ENCODE measurements at regions not wholly inside any gene's neighbourhood (a gene's known extent, or its start where the extent isn't known, plus 50 kb on each side); places are given as distances from the start of the nearest gene placed in this dataset.

DNA sequence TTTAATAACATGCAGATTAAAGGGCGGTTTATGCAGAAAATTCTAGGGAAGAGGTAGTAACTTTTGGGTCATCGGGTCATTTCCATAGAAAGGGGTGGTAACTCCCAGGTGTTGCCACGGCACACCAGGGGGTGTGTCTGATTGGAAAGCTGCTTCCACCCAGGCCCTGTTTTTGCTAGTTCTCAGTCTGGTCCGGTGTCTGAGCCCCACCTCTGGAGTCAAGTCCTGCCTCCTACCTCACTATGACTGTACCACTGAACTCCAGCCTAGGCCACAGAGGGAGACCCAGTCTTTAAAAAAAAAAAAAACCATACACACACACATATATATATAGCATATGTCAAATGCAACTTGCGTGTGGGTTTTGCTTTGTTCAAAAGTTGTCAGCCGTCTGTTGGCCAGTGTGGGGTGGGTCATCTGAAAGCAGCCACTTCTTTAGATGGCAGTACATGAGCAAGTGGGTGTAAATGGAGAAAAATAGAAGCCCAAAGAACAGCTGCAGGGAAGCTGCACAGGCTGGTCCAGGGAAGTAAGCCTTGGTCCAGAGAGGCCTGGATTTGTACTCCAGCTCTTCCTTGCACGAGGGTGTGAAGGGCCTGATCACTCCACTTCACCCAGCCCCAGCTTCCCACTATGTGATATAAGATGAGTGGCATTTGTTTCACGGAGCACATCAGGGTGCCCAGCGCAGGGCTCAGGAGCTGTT is 110.7 kb upstream of the SPRY4 start:
- intact Hi-C loops (cut with micrococcal nuclease), result loop anchor here (10.0 kb wide), 1 partner anchor 421 kb away; the partner anchor contains the start of gene GNPDA1

DNA sequence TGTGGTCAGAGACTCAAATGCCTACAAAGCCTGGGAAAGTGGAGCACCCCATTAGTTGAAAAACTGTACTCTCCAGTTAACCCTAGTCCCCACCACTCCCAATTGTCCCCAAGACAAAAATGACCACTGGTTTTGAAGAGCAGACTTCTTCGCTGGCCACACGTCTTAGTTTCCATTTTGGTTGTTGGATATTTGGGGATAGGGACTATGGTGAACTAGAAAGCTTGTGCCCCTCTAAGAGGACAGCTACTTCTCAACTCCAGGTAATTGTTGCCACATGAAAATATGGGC is 109.4 kb upstream of the SPRY4 start:
- intact Hi-C loops (cut with micrococcal nuclease), result loop anchor here (10.0 kb wide), 1 partner anchor 419 kb away; the partner anchor contains the start of gene GNPDA1

DNA sequence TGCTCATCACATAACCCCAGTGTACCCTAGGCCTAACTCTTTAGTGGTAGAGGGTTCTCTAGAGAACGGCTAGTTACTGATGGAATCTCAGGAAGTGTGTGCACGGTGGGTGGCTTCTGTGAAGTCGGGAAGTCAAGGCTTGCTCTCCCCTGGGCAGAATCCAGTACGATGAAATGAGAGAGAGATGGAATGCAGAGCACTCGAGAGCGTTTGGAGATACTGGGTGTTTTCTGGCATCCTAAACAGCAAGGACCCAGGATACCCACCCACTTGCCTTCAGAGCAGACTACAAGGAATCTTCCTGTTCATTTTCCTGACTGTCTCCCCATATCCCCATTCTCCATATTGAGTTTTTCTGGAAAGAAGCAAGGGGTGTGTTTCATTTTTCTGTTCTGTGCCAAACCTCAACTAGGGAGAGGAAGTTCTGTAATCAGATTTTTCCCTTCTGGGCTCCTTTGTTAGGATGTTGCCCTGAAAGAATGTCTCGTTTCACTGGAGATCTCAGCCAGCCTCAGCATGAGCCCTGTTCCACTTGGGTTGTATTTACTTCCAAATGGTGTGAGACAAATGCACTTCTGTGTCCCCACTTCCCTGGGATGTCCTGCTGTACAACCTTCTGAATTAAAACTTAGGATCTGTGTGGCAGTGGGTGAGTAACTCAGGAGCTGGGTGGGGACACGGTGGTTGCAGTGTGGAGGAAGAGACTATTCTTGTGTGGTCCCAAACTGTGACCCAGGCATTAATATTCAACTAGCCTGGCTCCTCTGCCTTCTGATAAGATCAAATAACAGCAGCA is 108.9 kb upstream of the SPRY4 start:
- intact Hi-C loops (cut with micrococcal nuclease), result loop anchor here (1.0 to 10.0 kb wide), 6 partner anchors 12 to 419 kb away; partner anchors contain the start of genes GNPDA1 and SPRY4

DNA sequence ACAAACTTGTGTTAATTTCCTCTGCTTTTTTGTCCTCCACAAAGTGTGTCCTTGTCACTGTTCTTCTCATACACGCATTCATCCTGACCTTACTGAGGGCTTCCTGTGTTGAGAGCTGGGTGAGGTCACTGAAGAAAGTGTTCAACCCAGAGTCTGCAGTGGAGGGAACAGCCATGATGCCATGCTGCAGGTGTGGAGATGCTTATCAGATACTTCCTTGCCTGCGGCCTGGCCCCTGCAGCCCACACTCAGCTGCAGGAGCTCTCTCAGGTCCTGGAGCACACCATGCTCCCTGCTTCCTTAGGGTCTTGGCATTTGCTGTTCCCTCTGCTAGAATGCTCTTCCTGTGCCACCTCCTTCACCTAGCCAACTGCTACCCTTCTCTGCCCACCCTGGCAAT is 108.1 kb upstream of the SPRY4 start:
- intact Hi-C loops (cut with micrococcal nuclease), result loop anchor here (1.0 to 10.0 kb wide), 6 partner anchors 12 to 418 kb away; partner anchors contain the start of genes GNPDA1 and SPRY4

DNA sequence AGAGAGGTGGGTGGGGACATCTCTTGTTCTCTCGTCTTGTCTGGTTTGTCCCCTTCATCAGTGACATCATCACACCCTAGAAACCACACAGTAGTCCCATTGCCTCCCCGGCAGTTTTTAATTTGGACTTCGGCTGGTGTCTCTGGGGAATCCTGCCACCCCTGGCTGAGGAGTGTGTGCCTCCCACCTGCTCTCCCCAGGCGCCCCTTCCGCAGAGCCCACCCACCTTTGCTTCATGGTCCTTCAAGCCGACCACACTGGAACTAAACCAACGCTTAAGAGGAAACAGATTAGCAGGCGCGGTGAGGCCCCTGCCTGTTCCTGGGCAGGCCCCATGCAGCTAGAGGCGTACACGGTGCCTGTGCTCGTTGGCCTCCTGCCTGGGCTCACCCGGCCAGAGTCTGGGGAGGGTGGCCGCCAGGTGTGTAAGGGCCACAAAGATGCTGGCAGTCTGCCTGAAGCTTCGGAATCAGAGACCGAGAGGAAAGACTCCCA is 107.6 kb upstream of the SPRY4 start:
- intact Hi-C loops (cut with micrococcal nuclease), result loop anchor here (2.0 to 10.0 kb wide), 2 partner anchors 40 to 418 kb away; partner anchors contain the start of gene GNPDA1

DNA sequence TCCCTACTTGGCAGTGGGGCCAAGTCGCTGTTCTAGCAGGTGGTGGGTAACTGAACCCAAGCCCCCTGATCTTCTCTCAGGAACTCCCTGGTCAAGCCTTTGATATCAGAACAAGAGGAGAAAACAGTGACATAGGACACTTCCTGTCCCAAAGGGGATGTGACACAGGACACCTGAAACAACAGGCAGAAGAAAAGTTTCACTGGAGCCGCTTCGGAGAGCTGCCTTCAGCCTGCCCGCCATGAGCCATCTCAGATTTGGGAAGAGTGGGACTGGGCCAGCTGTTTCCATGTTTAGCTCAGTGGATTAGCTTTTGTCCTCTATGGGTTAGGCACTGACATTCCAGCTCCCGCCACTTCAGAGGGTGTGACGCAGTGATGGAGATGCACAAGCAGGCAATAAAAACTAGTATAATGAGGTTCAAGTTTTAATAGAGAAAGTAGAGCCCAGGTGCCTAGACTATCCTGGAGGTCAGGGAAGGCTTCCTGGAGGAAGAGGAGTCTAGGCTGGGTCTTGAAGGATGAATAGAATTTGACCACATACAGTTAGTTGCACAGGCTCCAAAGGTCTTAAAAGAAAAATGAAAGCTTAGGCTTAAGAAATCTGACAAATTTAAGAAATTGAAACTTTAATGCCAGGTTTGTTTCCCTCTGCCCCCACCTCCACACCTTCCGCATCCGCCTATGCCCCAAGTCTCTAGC is 104.1 kb upstream of the SPRY4 start:
- intact Hi-C loops (cut with micrococcal nuclease), result no loop called here

DNA sequence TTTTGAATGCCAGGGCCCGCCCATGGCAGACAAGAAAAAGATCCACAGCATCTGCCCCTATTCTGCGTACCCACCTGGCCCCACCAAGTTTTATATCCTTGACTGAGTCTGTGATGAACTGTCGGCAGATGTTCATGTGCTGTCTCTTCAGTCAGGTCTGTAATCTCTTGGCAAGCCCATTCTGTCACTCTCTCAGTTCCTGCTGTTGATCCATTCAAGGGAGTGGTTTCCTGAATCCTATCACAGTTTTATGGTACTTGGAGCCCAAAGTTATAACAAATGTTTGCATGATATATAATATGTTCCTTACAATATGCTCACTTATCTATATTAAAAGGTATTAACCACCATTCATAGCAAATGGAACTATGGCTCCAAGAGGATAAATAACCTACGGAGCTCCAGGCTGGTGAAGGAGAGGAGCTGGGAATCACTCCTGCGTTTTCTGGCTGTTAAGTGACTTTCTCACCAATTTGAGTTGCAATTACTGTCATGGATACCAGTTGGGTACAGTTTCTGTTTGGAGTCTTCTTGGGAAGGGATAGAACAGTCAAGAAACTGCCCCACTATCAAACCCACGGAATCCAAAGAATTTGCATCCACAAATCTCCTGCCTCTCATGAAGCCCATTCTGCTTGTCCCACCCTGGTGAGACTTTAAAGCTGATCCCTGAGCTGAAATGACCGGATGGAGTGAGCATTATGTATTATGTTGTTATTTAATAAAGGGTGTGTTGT is 103.4 kb upstream of the SPRY4 start:
- intact Hi-C loops (cut with micrococcal nuclease), result no loop called here

DNA sequence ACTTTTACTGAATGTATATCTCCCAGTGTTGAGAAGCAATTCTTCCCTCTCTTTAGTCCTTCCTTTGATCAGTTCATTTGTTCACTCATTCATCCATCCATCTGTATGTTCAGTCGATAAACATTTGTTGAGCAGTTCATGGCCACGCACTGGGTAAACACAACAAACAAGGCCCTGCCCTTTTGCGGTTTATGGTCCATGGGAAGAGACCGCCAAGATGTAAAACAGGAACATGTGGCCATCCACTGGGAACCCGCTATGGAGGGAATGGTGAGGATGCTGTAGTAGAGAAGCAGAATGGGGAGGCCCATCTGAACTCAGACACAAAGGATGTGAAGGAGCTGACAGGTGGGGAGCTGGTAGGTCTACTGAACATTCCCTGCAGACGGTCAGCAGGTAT is 102.7 kb upstream of the SPRY4 start:
- intact Hi-C loops (cut with micrococcal nuclease), result no loop called here

DNA sequence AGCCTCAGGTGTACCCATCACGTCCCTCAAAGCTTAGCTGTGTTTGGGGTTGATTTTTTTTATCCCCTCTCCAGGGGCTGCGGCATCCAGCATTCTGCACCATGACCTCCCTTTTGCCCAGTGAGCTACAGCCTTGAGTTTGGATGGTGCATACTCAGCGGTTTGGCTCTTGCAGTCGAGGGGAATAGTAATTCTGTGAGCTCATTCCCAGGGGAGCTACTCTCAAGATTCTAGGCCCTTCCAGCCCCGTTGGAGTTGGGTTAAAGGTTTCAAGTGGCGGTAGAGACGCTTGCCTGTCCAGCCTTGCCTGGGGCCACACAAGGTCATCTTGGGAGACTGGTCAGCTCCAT is 102.2 kb upstream of the SPRY4 start:
- intact Hi-C loops (cut with micrococcal nuclease), result no loop called here

DNA sequence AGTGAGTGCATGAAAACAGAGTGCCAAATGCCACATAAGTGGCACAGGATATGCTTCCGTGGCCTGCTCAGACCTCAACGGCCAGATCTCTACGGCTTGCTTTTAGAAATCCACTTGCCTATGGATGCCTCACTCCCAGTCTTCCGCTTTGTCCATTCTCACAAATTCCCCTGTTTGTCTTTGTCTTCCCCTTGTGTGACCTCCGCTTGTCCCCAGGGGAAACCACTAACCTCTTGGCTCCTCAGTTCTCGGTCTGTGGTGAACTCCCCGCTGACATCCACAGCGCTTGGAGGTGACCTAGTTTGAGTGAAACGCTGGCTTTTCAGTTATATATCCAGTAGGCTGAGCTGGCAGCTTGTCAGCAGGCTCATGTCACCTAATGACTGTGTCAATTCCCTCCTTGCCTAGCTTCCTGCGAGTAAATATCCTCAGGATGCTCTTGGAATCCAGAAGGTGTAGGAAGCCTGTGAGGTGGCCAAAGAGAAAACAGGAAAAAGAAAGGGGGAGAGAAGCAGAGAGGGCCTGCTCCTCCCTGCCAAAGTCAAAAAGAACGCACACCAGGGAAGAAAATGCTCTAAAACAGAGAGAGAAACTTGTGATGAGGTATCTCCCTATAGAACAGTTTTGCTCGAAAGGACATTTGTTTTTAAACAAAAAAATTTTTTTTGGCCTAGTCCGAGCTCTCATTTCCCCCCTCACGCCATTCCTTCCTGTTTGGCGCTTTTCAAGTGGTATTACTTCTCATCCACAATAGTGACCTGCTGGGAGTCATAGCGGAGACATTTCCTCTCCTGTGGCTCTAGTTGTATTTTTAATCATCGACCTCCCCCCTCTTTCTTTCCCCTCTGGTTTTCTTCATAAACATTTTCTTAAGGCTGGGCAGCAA is 101.6 kb upstream of the SPRY4 start:
- intact Hi-C loops (cut with micrococcal nuclease), result no loop called here

DNA sequence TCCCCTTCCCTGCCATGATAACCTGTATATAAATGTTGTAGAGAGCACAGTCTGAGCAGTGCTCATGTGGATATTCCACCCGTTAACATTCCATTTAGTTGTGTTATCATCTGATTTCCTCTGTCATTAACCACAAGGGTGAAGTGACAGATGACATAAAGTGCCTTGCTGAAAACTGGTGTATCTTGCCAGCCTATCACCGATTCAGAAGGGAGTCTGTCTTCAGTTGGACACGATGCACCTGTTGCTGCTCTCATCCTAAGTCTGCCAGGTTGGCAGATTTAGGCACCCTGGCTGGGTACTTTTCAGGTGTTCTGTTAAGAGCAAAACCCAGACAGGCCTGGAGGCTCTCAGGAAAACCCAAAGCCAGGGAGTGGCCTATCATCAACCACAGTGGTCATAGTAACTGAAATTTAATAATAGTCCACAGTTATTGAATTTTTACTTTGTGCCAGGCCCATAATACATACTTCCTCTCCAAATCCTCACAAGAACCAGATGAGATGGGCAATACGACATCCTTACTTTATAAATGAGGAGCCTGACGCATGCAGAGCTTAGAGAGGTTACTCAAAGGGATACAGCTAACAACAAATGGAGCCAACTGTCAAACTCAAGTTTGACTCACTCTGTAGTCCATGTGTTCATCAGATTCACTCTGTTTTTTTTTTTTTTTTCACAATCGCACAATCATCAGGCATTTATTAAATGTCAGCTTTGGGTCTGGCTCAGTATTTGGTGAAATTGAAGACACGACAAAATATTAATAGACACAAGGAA is 100.7 kb upstream of the SPRY4 start:
- intact Hi-C loops (cut with micrococcal nuclease), result no loop called here

DNA sequence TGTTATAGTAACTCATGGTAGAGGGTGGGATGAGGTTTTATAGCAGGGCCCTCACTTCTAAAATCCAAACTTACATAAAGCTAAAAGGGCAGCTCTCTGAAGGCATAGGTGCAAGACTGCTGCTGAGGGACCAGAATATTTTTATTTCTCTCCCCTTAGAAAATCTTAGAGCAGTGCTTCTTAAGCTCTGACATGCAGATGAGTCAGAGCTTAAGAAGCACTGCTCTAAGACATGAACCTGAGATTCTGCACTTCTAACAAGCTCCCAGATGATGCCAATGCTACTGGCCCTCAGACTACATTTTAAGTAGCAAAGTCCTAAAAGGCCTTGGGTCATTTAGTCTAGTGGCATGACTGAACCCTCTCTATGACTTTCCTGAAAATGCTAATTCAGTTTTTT is 97.6 kb upstream of the SPRY4 start:
- intact Hi-C loops (cut with micrococcal nuclease), result no loop called here

DNA sequence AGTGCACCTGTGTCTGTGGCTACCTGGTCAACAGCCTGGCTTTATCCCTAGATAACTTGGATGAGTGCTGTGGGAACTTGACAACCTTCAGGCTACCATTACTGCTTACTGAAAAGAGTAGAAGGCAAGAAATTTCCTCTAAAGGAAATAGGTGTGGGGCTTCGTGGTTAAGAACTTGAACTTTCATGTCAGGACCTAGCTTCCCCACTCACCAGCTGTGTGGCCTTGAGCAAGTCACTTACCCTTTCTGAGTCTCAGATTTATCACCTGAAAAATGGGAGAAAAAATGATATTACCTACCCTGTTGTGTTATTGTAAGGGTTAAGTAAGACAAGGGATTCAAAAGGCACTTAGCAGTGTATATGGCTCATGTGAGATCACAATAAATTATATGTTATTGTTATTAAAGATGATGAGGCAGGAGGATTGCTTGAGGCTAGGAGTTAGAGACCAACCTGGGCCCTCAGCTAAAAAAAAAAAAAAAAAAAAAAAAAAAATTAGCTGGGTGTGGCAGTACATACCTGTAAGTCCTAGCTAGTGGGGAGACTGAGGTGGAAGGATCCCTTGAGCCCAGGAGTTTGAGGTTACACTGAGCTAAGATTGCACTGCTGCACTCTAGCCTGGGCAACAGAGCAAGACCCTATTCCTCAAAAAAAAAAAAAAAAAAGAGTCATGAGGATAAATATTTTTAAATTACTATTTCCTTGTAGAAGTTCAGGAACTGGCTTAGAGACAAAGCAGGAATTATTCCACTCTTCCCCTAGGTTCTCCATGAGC is 97.0 kb upstream of the SPRY4 start:
- intact Hi-C loops (cut with micrococcal nuclease), result loop anchor here (1.0 kb wide), 1 partner anchor 11 kb away; no protein-coding TSS in a partner anchor

DNA sequence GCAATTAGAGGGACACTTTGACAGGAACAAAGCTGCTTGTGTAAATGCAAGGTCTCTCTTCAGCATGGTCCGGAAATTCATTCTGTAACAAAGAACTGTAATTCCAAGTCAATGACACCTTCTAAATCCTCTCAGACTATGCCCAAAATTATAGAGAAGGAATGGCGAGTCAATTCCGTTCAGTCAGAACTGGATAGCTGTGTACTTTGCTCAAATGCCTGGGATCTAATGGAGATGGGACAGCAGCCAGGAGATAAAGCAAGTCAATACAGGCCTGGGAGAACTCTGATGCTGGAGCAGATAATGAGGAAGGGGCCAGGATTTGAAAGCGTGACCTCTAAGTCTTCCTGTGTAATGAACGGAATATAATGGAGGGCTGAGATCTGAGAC is 96.4 kb upstream of the SPRY4 start:
- intact Hi-C loops (cut with micrococcal nuclease), result loop anchor here (1.0 kb wide), 1 partner anchor 12 kb away; no protein-coding TSS in a partner anchor

DNA sequence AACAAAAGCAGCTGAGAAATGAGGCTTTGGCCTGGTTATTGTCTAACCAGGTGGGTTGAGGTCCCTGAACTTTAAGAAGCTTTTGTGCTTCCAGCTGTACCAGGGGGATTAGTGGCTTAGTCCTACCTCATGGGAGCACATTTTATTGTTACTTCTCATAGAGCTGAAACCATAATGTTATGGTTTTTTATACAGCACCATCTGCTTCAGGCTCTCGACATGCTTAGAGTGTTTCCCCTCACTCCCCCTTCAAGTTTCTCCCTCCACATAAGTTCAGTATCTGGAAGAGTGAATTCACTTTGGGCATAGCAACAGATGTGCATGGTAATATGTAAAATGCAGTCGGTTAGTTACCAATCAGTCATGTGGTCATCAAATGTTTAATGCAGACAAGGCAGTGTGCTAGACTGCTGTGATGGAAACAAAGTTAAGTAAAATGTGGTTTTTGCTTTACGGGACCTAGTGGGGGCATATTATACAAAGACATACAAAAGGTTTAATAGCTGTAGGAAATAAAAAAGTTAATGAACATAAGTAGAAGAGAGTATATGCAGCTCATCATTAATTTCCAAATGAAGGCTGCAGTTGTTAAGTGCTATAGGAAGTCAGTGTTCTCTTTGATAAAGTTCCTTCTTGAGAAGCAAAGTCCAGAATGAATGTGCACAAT is 95.9 kb upstream of the SPRY4 start:
- intact Hi-C loops (cut with micrococcal nuclease), result loop anchor here (1.0 kb wide), 1 partner anchor 13 kb away; no protein-coding TSS in a partner anchor

DNA sequence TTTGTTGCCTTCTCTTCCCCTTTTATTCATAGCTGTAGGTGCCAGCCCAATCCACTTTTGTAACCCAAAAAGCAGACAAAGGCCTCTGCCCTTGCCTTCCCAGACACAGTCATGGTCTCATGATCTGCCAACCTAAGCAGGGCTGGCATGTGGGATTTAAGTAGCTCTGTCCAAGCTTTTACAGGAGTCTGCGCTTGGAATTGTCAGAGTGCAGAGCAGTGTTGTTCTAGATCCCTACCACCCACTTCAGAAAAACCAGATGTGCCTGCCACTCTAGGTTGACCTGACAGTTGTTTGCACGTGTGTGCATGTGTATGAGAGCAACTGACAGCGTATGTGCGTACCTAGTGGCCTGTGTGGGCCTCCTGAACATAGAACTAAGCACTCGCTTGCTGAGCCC is 87.8 kb upstream of the SPRY4 start:
- intact Hi-C loops (cut with micrococcal nuclease), result no loop called here

DNA sequence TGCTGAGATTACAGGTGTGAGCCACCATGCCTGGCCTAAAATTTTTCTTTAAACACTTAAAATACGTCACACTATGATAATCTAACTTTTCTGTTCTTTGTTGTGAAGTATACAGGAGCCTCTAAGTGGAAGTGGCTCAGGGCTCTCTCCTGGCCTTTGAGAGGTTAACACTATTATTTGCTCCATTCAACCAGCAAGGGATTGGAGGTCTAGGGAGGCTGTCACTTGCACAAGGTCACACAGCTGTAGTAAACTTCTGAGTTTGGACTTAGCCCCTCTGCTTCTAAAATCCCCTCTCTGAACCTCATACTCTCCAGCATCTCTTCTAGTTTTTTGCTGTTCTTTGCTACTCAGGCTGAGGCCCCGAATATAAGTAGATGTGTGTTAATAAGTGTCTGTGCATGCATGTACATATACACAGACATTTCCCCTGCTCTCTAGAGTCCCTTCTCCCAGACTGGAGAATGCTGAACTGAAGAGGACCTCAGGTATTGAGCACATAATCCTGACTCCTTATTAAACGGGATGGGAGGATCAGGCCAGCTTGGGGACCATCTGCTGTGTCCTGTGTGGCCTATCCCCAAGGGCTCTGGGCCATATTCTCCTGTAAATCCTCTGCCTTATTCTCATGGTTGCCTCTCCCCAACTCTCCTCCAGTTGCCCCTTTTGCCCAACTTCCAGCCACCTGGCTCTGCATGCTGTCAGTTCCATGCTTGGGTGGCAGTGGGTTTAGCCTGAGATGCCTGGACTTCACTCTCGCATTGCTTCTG is 87.0 kb upstream of the SPRY4 start:
- intact Hi-C loops (cut with micrococcal nuclease), result no loop called here

All from T-helper 1 cell treated with Interleukin-12 subunit alpha and Interleukin-12 subunit beta and Interleukin-4 antibody, amounts not matched to agents 30 ng/mL and 1 ng/mL, for 36 hours (primary cell).